CD4-positive, alpha-beta T cell treated with Interleukin-4 for 1 hour (primary cell): ENCODE measurements at regions not wholly inside any gene's neighbourhood (a gene's known extent, or its start where the extent isn't known, plus 50 kb on each side); places are given as distances from the start of the nearest gene placed in this dataset.

Experiments
- DNase-seq, 2 donors: peaks; one replicate each; pipeline ENCODE4 v3.0.0-alpha.2; 2020 to 2022

- DNase-seq, result no peak
Measured at GRCh38 chr16:63005356-63005755, 969.1 kb upstream of the CDH8 start.

GRCh38 chr16:62989480-62989879, 953.2 kb upstream of the CDH8 start:
- no peak for DNase-seq

DNA sequence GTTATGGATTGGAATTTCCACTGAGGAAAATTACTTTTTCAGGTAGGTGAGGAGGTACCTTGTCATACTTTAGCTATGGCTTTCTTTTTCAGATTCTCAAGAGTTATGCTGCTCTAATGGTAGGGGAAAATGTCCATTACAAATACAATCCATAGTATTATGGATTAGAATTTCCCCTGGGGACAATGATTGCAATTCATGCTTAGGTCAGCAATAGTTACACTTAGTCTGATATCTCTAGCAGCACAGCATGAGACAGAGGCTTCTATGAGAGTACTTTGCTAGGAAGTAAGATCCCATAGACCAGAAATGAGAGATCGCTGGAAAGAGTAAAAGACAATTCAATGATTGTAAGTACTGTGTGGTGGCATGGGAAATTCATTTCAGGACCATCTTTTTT, 949.5 kb upstream of the CDH8 start:
- DNase-seq, result no peak

GRCh38 chr16:62978451-62978850, 942.2 kb upstream of the CDH8 start:
- DNase-seq, result no peak

GRCh38 chr16:62977876-62978275, 941.6 kb upstream of the CDH8 start:
- no peak for DNase-seq

DNA sequence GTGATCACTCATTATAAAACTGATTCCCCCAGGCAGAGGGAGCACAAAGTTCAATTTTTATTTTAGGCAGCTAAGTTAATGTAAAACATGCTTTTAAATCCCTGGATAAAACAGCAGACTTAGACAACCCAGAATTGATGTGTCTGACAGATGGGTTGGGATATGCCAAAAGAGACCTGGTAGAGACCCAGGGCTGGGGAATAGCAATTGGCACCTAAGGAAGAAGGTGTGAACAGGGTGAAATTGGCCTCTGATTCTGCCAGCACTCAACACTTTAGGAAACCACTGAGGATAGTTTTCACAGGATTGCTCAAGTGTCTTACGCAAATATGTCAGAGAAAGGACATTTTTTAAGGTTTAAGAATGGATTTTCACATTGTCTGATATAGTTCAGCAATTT, 938.2 kb upstream of the CDH8 start:
- DNase-seq, result no peak

DNA sequence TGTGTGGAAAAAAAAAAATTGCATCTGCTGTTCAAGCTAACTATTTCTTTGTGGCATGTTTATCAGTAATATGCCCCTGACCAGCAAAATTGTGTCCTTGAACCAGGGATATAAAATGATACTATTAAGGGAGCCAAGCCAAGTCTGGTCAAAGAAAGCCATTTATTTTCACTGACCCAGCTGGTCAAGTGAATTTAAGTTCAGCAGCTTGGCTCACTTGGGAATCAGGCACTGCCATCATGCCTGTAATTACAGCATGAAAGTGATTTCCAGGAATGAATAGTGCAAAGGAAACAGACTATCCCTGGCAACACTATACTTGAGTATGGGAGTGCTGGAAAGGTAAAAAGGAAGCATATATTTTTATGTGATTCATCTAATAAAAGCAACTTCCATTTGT, 934.6 kb upstream of the CDH8 start:
- no peak for DNase-seq

- no peak for DNase-seq
Measured at GRCh38 chr16:62969711-62970318, 933.6 kb upstream of the CDH8 start.

- DNase-seq, result no peak
Measured at GRCh38 chr16:62967611-62968010, 931.4 kb upstream of the CDH8 start.

DNA sequence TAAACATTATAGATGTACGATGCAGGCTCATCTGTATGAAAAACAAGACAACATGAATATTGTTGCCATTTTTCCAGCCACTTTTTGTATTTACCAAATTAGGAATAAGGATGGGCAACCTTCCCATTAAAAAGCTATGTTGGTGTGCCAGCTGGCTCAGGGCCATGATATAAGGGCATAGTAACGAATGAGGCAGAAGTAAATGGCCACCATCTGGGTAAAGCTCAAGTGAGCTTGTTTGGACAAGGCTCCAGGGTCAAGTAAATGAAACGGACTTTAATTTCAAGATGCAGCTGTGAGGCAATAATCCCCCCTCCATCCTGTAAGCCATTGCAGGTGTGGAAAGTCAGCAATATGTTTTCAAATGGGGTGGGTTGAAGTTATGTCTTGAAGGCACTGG, 930.9 kb upstream of the CDH8 start:
- no peak for DNase-seq

DNA sequence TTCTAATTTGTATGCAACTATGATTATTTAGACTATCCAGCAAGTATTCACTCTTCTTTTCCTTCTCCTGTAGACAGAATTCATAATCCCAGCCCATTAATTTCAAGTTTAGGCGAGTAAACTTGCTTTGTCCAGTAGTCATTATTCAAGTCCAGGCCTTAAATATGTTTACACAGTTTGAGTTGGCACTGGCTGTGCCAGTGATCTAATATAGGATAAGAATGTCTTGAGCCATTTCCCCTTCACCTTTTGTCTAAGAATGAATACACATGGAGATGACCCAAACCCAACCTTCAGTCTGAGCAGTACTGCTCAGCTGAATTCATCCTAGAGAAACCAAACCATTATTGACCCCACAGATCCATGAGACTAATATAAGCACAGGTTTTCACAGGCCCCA, 930.4 kb upstream of the CDH8 start:
- no peak for DNase-seq

- DNase-seq, result no peak
Measured at GRCh38 chr16:62965831-62966230, 929.6 kb upstream of the CDH8 start.

- DNase-seq, result no peak
Measured at GRCh38 chr16:62963846-62964245, 927.6 kb upstream of the CDH8 start.

- no peak for DNase-seq
Measured at GRCh38 chr16:62955033-62955349, 918.8 kb upstream of the CDH8 start.

DNA sequence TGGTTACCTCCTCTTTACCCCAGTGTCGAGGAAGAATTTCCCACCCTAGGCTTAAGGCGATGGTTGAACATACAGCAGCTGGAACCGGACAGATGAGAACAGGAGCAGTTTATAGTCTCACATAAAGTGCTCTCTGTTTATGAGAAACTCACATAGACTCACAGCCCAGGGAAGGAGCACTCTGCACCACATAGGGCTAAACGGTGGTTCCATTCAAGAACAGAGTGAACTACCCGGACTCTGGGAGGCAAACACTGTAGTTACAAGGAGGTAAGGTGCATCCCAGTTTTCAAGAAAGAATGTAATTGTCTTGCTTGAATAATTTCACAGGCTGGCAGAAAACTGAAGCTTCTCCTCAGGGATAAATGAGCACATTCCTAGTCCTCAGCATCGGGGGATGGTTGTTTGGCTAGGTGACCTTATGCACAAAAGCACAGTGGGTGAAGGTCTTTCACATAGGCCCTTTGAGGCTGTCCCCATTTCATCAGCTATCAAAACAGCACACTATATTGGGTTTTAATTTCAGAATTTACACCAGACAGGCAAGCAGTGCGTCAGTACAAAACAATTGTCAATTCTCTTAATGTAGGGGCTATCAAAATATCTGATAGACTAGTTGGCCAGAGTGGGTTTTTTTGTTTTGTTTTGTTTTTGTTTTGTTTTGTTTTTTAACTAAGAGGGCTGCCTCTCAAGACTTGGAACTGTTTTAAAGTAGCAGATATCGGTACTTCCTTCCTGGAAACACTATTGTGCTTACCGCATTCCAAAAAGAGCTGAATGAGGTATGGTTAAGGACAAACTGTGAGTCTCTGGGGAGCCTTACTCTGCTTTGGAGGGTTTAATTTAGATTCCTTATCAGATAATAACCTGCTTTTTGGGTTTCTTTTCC, 918.1 kb upstream of the CDH8 start:
- no peak for DNase-seq

GRCh38 chr16:62950351-62950750, 914.1 kb upstream of the CDH8 start:
- DNase-seq, result no peak

- DNase-seq, result no peak
Measured at GRCh38 chr16:62940569-62940968, 904.3 kb upstream of the CDH8 start.

DNA sequence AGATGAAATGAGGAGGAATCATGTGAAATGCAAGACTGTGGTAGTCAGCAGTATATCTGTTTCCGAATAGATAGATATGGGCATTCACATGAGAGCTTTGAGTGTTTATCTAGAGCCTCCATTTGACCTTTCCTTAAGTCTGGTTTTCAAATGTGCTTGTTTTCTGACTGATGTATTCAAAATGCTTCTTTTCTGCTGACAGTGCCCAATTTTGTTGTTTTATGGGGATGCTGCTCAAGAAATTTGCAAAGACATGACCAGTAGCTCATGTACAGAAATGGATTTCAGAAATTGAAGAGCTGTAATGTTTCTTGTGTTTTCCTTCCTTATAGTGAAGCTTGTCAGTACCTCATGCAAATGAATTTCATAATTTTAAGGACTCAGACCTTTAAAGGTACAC, 903.4 kb upstream of the CDH8 start:
- no peak for DNase-seq

GRCh38 chr16:62933929-62934328, 897.7 kb upstream of the CDH8 start:
- DNase-seq, result no peak

- no peak for DNase-seq
Measured at GRCh38 chr16:62929593-62929992, 893.4 kb upstream of the CDH8 start.

- DNase-seq, result no peak
Measured at GRCh38 chr16:62927122-62927521, 890.9 kb upstream of the CDH8 start.

GRCh38 chr16:62926121-62926801, 890.0 kb upstream of the CDH8 start:
- DNase-seq, result no peak

DNA sequence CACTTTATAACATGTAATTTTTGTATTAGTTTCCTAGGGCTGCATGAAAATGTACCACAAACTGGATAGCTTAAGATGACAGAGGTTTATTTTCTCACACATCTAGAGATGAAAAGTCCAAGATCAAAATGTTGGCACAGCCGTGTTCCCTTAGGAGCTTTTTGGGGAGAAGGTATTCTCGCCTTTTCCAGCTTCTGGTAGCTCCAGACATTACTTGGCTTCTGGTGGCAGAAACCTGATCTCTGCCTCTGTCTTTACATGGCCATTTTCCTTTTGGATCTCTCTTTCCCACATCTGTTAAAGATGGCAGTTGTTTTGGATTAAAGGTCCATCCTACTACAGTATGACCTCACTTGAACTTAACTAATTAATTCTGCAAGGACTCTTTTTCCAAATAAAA, 885.7 kb upstream of the CDH8 start:
- DNase-seq, result no peak

DNA sequence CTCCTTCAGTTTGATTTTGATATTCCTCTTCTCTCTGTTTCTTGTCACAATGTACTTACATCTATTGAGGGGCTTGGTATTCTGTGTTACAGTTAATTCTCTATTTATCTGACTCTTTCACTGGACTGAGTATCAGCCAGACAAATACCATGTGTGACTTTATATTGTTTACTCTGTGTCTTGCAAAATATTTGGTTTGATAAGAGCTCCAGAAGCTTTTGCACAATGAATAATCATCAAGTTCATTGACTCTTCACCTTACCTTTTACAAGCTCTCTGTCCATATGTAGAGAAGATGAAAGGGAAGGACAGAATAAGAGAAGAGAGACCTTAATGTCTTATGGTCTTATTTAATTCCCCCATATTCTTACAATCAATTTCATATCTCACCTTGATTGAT, 877.7 kb upstream of the CDH8 start:
- DNase-seq, result no peak
